Stomach (tissue), 8 donors: ENCODE measurements at regions not wholly inside any gene's neighbourhood (a gene's known extent, or its start where the extent isn't known, plus 50 kb on each side); places are given as distances from the start of the nearest gene placed in this dataset.
A peak's percentile ranks its signal among the peaks of the same experiment; 100 is the strongest.

Source experiments
- DNase-seq, 2 donors: peaks; one replicate each; pipeline versions ENCODE4 v3.0.0 to v3.0.0-alpha.2; 2013 to 2019
- H3K27ac ChIP-seq, 5 donors: fragments of 200-600 bp in 4 of 5; sonication (generic) in 4 of 5; one replicate each; pipeline ENCODE4 v1.5.1; 2013 to 2019; ENCODE audit warnings: mild to moderate bottlenecking in 1 of 5, moderate library complexity in 1 of 5
- H3K27me3 ChIP-seq, 3 donors: fragments of 200-600 bp; sonication (generic); one replicate each; pipeline ENCODE4 v1.5.1; 2017 to 2019; ENCODE audit warnings: mixed run types in 1 of 3
- H3K36me3 ChIP-seq, 4 donors: fragments of 200-600 bp; sonication (generic); 1 replicate in 3 of 4; 2 replicates in 1 of 4; pipeline ENCODE4 v1.5.1; 2016 to 2019
- H3K4me1 ChIP-seq, 4 donors: fragments of 200-600 bp; sonication (generic); one replicate each; pipeline ENCODE4 v1.5.1; 2016 to 2019
- H3K4me3 ChIP-seq, 4 donors: fragments of 200-600 bp; sonication (generic) in 3 of 4; one replicate each; pipeline ENCODE4 v1.5.1; 2016 to 2019; ENCODE audit warnings: mild to moderate bottlenecking in 1 of 4
- H3K9me3 ChIP-seq, 4 donors: fragments of 200-600 bp; sonication (generic); one replicate each; pipeline ENCODE4 v1.5.1; 2016 to 2019
- EP300 ChIP-seq: sonication (generic); formaldehyde crosslinking; IDR thresholded peaks from one replicate; pipeline ENCODE4 v1.6.1; 2017; ENCODE audit warnings: antibody characterized with exemption
- POLR2A ChIP-seq, 4 donors: fragments of 450-650 bp; IDR thresholded peaks; one replicate each; pipeline ENCODE4 v1.6.1; 2016; ENCODE audit warnings: antibody characterized with exemption in 4 of 4, control low read depth in 2 of 4, mild to moderate bottlenecking in 1 of 4, moderate library complexity in 1 of 4
- POLR2AphosphoS5 ChIP-seq, 3 donors: sonication (generic); formaldehyde crosslinking; IDR thresholded peaks; one replicate each; pipeline ENCODE4 v1.6.1; 2016; ENCODE audit warnings: antibody characterized with exemption in 3 of 3
- WGBS, 5 donors: extraction: QIAGEN DNeasy Blood & Tissue Kit in 3 of 5; methylation state at CpG; one replicate each; pipeline versions ENCODE4 v1.1.5 to v1.1.7; 2013 to 2018; 5-methylcytosine and 5-hydroxymethylcytosine counted together
- intact Hi-C: fragments of 100-400 bp; cut with DNase I; formaldehyde crosslinking; loops from one replicate; pipeline ENCODE4 v1.15.1; 2023; ENCODE audit warnings: low total_unique reads
- TF ChIP-seq, protein P1 (sequence below), 7 experiments: fragments of 450-650 bp in 4 of 7; fragments of 200-600 bp in 3 of 7; sonication (generic) in 3 of 7; IDR thresholded peaks; one replicate each; pipeline ENCODE4 v1.5.1; 2016 to 2019; ENCODE audit warnings: antibody characterized with exemption in 7 of 7, control low read depth in 2 of 7, mild to moderate bottlenecking in 1 of 7
- donor health status: healthy with polysubstance abuse.
- donor health status: Bipolar disorder and iron deficiency.
- donor health status: healthy.

DNA sequence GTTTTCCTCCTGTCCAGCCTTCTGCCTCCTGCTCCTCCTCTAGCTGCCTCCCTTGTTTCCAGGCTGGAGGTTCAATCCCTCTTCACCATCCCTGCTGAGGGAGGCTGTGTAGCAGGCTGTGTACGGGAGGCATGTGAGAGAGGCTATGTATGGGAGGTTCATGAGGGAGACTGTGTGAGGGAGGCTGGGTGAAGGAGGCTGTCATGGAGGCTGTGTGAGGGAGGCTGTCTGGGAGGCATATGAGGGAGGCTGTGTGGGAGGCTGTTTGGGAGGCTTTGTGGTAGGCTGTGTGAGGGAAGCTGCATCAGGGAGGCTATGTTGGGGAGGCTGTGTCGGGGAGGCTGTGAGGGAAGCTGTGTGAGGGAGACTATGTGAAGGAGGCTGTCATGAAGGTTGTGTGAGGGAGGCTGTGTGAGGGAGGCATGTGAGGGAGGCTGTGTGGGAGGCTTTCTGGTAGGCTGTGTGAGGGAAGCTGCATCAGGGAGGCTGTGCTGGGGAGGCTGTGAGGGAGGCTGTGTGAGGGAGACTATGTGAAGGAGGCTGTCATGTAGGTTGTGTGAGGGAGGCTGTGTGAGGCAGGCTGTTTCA, 123.7 kb upstream of the RNF32 start:
- no peaks in the 10 kb centered on the region for H3K27me3 ChIP-seq
- no peak overlapping the region for H3K27ac ChIP-seq
- TF ChIP-seq POLR2A (IDR thresholded peaks at IDR 0.05) (no peak), POLR2AphosphoS5 (IDR thresholded peaks at IDR 0.05) (no peak), EP300 (no peak)
- TF ChIP-seq, protein P1, sequence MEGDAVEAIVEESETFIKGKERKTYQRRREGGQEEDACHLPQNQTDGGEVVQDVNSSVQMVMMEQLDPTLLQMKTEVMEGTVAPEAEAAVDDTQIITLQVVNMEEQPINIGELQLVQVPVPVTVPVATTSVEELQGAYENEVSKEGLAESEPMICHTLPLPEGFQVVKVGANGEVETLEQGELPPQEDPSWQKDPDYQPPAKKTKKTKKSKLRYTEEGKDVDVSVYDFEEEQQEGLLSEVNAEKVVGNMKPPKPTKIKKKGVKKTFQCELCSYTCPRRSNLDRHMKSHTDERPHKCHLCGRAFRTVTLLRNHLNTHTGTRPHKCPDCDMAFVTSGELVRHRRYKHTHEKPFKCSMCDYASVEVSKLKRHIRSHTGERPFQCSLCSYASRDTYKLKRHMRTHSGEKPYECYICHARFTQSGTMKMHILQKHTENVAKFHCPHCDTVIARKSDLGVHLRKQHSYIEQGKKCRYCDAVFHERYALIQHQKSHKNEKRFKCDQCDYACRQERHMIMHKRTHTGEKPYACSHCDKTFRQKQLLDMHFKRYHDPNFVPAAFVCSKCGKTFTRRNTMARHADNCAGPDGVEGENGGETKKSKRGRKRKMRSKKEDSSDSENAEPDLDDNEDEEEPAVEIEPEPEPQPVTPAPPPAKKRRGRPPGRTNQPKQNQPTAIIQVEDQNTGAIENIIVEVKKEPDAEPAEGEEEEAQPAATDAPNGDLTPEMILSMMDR (IDR thresholded peaks at IDR 0.05): no peak
- H3K36me3 ChIP-seq: no peaks in the 10 kb centered on the region
- intact Hi-C loops: no loop called here
- peaks cover 0 to 12% (median under 1%) of the 10 kb centered on the region in 4 donors for H3K9me3 ChIP-seq
- 79 to 94% (median 86%) methylated on average over 2 of the region's 2 CpGs for WGBS, 5 donors
- H3K4me3 ChIP-seq: peak overlapping the region in 1 of 4 donors; percentile 17
- no peak for DNase-seq
- no peaks in the 10 kb centered on the region for H3K4me1 ChIP-seq

DNA sequence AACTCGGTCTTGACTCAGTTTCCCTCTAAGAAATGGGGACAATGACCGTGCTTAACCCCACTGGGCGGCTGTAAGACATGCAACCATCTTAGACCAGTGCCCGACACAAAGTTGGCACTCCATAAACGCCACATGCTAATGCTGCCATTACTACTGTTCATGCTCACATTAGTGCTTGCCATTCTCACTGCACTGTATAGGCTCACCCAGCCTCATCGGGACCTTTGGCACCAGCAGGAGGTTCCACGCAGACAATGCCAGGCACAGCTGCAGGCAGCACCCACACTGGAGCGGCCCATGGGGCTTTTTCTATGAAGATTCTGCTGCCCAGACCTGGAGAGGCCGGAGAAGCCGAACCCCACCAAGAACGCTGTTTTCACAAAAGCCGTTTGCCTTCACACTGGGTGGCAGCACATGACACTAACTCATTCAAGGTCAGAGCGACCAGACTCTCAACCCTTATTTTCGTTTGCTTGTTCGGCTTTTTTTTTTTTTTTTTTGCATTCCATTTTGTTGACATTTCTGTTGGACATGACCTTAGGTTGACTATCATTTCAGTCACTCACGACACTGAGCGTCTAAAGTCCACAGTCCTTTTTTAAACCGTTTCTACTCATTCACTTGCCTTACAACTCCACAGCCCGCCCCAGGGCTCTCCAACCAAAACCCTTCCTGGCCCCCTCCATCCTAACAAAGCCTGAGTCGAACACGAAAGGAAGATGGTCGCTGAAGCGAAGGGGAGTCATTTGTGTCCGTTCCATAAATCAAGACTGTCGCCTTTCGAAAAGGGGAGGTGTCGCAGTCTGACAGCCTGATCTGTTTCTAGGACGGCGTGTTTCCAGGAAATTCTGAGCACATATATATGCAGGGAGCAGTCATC, 124.4 kb upstream of the RNF32 start:
- Histone ChIP-seq H3K4me3 (peak overlapping the region in 2 of 4 donors; percentile 6 to 17), H3K27me3 (no peaks in the 10 kb centered on the region), H3K36me3 (no peaks in the 10 kb centered on the region), H3K4me1 (no peaks in the 10 kb centered on the region), H3K9me3 (peaks cover 0 to 20% (median 7%) of the 10 kb centered on the region in 4 donors), H3K27ac (no peak overlapping the region)
- DNase-seq: peak in 1 of 2 donors; percentile 66
- intact Hi-C loops: no loop called here
- WGBS, 5 donors: 40 to 54% (median 45%) methylated on average over 28 to 29 of the region's 29 CpGs
- no peak for TF ChIP-seq POLR2A (IDR thresholded peaks at IDR 0.05)

DNA sequence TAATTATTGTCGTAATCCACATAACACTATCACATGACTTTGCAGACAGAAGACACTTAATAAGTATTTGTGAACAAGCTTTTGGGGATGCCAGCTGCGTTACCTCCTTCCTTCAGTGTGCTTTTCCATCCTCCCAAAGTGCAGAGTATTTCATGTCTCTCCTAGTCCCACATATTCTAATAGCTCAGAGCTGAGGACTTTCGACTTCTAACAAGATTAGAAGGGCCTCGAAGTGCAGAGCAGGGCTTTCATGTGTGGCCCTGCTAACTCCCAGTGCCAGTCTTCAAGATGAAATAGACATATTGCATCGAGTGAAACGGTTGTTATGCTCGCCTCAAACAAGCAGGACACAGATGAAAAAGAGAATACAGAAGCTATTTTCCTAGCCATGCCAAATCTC, 125.7 kb upstream of the RNF32 start:
- H3K4me3 ChIP-seq: no peak overlapping the region
- H3K27me3 ChIP-seq: no peaks in the 10 kb centered on the region
- H3K36me3 ChIP-seq: no peaks in the 10 kb centered on the region
- intact Hi-C loops: no loop called here
- H3K9me3 ChIP-seq: peaks cover 0 to 30% (median 17%) of the 10 kb centered on the region in 4 donors
- H3K4me1 ChIP-seq: no peaks in the 10 kb centered on the region
- TF ChIP-seq EP300 (no peak), POLR2AphosphoS5 (IDR thresholded peaks at IDR 0.05) (no peak), POLR2A (IDR thresholded peaks at IDR 0.05) (no peak)
- TF ChIP-seq, protein P1 (IDR thresholded peaks at IDR 0.05): no peak
- DNase-seq: no peak
- no peak overlapping the region for H3K27ac ChIP-seq
- WGBS, 5 donors: 83 to 88% (median 86%) methylated on average over 7 of the region's 7 CpGs

DNA sequence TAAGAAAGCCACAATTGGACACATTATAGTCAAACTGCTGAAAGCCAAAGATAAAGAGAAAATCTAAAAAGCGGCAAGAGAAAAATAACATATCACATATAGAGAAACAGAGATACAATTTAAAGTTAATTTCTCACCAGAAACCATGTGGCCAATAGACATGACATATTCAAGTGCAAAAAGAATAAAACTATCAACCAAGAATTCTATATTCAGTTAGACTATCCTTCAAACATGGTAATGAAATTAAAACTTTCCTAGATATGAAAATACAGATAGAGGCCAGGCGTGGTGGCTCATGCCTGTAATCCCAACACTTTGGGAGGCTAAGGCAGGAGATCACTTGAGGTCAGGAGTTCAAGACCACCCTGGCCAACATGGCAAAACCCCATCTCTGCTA, 129.1 kb upstream of the RNF32 start:
- DNase-seq: no peak
- WGBS, 5 donors: 89 to 97% (median 94%) methylated on average over 2 of the region's 2 CpGs
- Histone ChIP-seq H3K27me3 (no peaks in the 10 kb centered on the region), H3K4me3 (no peak overlapping the region), H3K36me3 (no peaks in the 10 kb centered on the region), H3K9me3 (peaks cover 0 to 30% (median 19%) of the 10 kb centered on the region in 4 donors), H3K27ac (no peak overlapping the region), H3K4me1 (no peaks in the 10 kb centered on the region)
- TF ChIP-seq POLR2A (IDR thresholded peaks at IDR 0.05): no peak
- TF ChIP-seq, protein P1 (IDR thresholded peaks at IDR 0.05): no peak
- no peak for TF ChIP-seq POLR2AphosphoS5 (IDR thresholded peaks at IDR 0.05)
- no peak for TF ChIP-seq EP300
- intact Hi-C loops: no loop called here
